ENCODE measurements at regions not wholly inside any gene's neighbourhood (a gene's known extent, or its start where the extent isn't known, plus 50 kb on each side); places are given as distances from the start of the nearest gene placed in this dataset.
A peak's percentile ranks its signal among the peaks of the same experiment; 100 is the strongest.

DNA sequence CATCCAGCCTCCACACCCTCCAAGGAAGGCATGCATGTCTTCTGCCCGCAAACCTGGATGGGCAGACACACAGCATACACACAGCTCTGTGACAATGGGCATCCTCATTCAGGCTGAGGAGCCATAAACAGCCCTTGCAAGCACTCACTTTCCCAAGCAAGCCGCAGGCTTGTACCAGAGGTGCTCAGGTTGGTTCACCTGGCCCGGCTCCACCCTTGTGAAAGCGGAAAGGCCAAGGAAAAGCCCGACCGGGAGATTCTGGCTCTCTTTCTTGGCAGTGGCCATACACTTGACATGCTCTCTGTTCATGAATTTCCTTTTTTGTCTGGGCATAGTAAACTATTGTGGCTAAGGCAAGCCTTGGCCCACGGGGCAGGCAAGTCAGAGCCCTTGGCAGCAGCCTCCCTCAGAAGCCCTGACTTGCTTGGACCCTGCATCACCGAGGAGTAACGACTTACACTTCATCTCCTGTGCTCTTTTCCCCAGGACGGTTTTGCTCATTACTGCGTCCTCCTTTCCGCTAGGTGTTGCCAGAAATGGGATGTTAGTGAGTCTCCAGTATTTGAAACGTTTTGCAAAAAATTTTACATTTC lies 74.6 kb upstream of the BNC1 start:
- Mint-ChIP-seq H3K4me1 (peaks cover 0 to 7% of the 10 kb centered on the region in 2 experiments; a peak in 2 of 4 replicates), H3K36me3 (ENCODE audit: insufficient read depth in 1 of 3, low read depth in 3 of 3) (no peaks in the 10 kb centered on the region), H3K27me3 (ENCODE audit: low read depth) (peaks cover 9% of the 10 kb centered on the region), H3K4me3 (no peak overlapping the region), H3K27ac (peak overlapping the region in 1 of 3 experiments; percentile 49; a peak in 1 of 7 replicates), H3K9me3 (no peaks in the 10 kb centered on the region; a peak in 1 of 5 replicates)
- Histone ChIP-seq H3K4me1 (ENCODE audit: insufficient read depth, low read length) (no peaks in the 10 kb centered on the region), H3K27me3 (ENCODE audit: insufficient read depth, low read length) (no peaks in the 10 kb centered on the region), H3K9ac (ENCODE audit: extremely low read depth, insufficient read length, low read length) (no peak overlapping the region), H3K56ac (ENCODE audit: insufficient read length, low read depth, low read length) (no peak overlapping the region), H3K4me2 (ENCODE audit: insufficient read depth, insufficient read length, low read length) (no peak overlapping the region), H2BK15ac (ENCODE audit: low read depth, low read length) (no peak overlapping the region), H3K9me3 (ENCODE audit: control insufficient read depth, low read depth, low read length) (no peaks in the 10 kb centered on the region), H2BK120ac (ENCODE audit: low read depth, low read length, poor library complexity, severe bottlenecking) (no peak overlapping the region), H3T11ph (ENCODE audit: low read length) (no peak overlapping the region), H3K27ac (ENCODE audit: insufficient read length, low read depth, low read length) (no peak overlapping the region), H4K91ac (ENCODE audit: insufficient read length, low read depth, low read length) (no peak overlapping the region), H3K23me2 (ENCODE audit: insufficient read length, low read depth, low read length, poor library complexity, severe bottlenecking) (no peaks in the 10 kb centered on the region), H3K18ac (ENCODE audit: insufficient read length, low read depth, low read length) (no peak overlapping the region), H3K14ac (ENCODE audit: insufficient read depth, low read length) (no peak overlapping the region), H3K4ac (ENCODE audit: low read depth, low read length) (no peak overlapping the region), H3K79me2 (ENCODE audit: insufficient read depth, low read length) (no peaks in the 10 kb centered on the region), H2BK5ac (ENCODE audit: insufficient read length, low read length) (no peak overlapping the region), H2AFZ (ENCODE audit: low read length) (no peak overlapping the region), H2BK12ac (ENCODE audit: insufficient read length, low read depth, low read length) (no peak overlapping the region), H4K8ac (replicated peaks; ENCODE audit: insufficient read length, low read depth, low read length) (no peak overlapping the region), H2BK20ac (ENCODE audit: low read depth, low read length, poor library complexity, severe bottlenecking) (no peak overlapping the region), H3K23ac (ENCODE audit: insufficient read length, low read depth, low read length) (no peak overlapping the region), H4K5ac (ENCODE audit: insufficient read length, low read depth, low read length) (no peak overlapping the region), H3K79me1 (ENCODE audit: insufficient read depth, low read depth, low read length, poor library complexity, severe bottlenecking) (no peaks in the 10 kb centered on the region), H4K20me1 (ENCODE audit: control insufficient read depth, insufficient read depth, insufficient read length) (no peaks in the 10 kb centered on the region), H2AK5ac (ENCODE audit: insufficient read length, low read length) (no peak overlapping the region)
- TF ChIP-seq, protein P1, sequence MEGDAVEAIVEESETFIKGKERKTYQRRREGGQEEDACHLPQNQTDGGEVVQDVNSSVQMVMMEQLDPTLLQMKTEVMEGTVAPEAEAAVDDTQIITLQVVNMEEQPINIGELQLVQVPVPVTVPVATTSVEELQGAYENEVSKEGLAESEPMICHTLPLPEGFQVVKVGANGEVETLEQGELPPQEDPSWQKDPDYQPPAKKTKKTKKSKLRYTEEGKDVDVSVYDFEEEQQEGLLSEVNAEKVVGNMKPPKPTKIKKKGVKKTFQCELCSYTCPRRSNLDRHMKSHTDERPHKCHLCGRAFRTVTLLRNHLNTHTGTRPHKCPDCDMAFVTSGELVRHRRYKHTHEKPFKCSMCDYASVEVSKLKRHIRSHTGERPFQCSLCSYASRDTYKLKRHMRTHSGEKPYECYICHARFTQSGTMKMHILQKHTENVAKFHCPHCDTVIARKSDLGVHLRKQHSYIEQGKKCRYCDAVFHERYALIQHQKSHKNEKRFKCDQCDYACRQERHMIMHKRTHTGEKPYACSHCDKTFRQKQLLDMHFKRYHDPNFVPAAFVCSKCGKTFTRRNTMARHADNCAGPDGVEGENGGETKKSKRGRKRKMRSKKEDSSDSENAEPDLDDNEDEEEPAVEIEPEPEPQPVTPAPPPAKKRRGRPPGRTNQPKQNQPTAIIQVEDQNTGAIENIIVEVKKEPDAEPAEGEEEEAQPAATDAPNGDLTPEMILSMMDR (conservative IDR thresholded peaks at IDR 0.05): no peak
- no CpG with 5 or more reads among the region's 13 CpGs for WGBS (ENCODE audit: extremely low coverage, insufficient read length, low lambda C conversion rate)
- DNase-seq: no peak
